ENCODE measurements at regions not wholly inside any gene's neighbourhood (a gene's known extent, or its start where the extent isn't known, plus 50 kb on each side); places are given as distances from the start of the nearest gene placed in this dataset.

- DNase-seq = no peak
Observed at GRCh38 chr5:167447466-167448375, 843.7 kb upstream of the WWC1 start.

- no peak for DNase-seq
Observed at GRCh38 chr5:167448376-167448775, 843.1 kb upstream of the WWC1 start.

- DNase-seq = no peak
Observed at GRCh38 chr5:167451076-167451475, 840.4 kb upstream of the WWC1 start.

- DNase-seq = no peak
Observed at GRCh38 chr5:167452136-167452535, 839.3 kb upstream of the WWC1 start.

GRCh38 chr5:167453246-167454030 lies 838.0 kb upstream of the WWC1 start:
- DNase-seq = no peak

- no peak for DNase-seq
Observed at GRCh38 chr5:167458412-167458811, 833.0 kb upstream of the WWC1 start.

- no peak for DNase-seq
Observed at GRCh38 chr5:167460449-167461020, 830.9 kb upstream of the WWC1 start.

GRCh38 chr5:167463939-167464338 lies 827.5 kb upstream of the WWC1 start:
- no peak for DNase-seq

- DNase-seq = no peak
Observed at GRCh38 chr5:167466992-167467391, 824.5 kb upstream of the WWC1 start.

GRCh38 chr5:167472566-167473108 lies 818.8 kb upstream of the WWC1 start:
- DNase-seq = no peak

GRCh38 chr5:167478188-167478587 lies 813.3 kb upstream of the WWC1 start:
- DNase-seq = no peak

- DNase-seq = no peak
Observed at GRCh38 chr5:167479779-167480178, 811.7 kb upstream of the WWC1 start.

- no peak for DNase-seq
Observed at GRCh38 chr5:167481345-167481744, 810.1 kb upstream of the WWC1 start.

- no peak for DNase-seq
Observed at GRCh38 chr5:167482555-167482954, 808.9 kb upstream of the WWC1 start.

- no peak for DNase-seq
Observed at GRCh38 chr5:167485061-167485774, 806.2 kb upstream of the WWC1 start.

GRCh38 chr5:167488371-167488770 lies 803.1 kb upstream of the WWC1 start:
- no peak for DNase-seq

- no peak for DNase-seq
Observed at GRCh38 chr5:167489202-167489601, 802.2 kb upstream of the WWC1 start.

- DNase-seq = no peak
Observed at GRCh38 chr5:167503926-167504720, 787.3 kb upstream of the WWC1 start.

- DNase-seq = no peak
Observed at GRCh38 chr5:167507463-167508233, 783.8 kb upstream of the WWC1 start.

- no peak for DNase-seq
Observed at GRCh38 chr5:167509076-167509475, 782.4 kb upstream of the WWC1 start.

- no peak for DNase-seq
Observed at GRCh38 chr5:167511276-167511675, 780.2 kb upstream of the WWC1 start.

Measured in stimulated activated CD4-positive, alpha-beta T cell treated with anti-CD3 and anti-CD28 coated beads, Interleukin-2, amount 100 ng/mL, for 48 hours (primary cell).